ENCODE measurements at regions not wholly inside any gene's neighbourhood (a gene's known extent, or its start where the extent isn't known, plus 50 kb on each side); places are given as distances from the start of the nearest gene placed in this dataset.

DNA sequence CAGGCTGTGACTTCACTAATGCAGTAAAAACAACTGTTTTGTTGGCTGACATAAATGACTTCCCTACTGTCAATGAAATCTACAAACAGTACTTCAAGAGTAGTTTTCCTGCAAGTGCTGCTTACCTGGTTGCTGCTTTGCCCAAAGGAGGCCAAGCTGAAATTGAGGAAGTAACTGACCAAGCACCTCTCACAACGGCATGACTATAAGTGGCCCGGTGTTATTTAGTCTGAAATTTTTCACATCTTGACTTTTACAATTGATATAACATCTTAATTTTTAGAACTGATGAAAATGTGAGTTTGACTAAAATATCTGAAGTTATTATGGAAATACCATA lies 274.9 kb upstream of the NR5A2 start:
- Histone ChIP-seq H3K36me3 (ENCODE audit: low read depth) (no peaks in the 10 kb centered on the region), H3K4me3 (ENCODE audit: severe bottlenecking) (no peak overlapping the region), H3K27me3 (ENCODE audit: insufficient read depth, poor library complexity, severe bottlenecking) (no peaks in the 10 kb centered on the region), H3K9me3 (ENCODE audit: severe bottlenecking) (peaks cover 11% of the 10 kb centered on the region), H3K4me1 (ENCODE audit: insufficient read depth, poor library complexity, severe bottlenecking) (peaks cover 4% of the 10 kb centered on the region), H3K27ac (ENCODE audit: poor library complexity, severe bottlenecking) (no peak overlapping the region)
- ATAC-seq (ENCODE audit: low read depth) (no peak), DNase-seq (ENCODE audit: low spot score) (no peak)
- TF ChIP-seq, protein P1, sequence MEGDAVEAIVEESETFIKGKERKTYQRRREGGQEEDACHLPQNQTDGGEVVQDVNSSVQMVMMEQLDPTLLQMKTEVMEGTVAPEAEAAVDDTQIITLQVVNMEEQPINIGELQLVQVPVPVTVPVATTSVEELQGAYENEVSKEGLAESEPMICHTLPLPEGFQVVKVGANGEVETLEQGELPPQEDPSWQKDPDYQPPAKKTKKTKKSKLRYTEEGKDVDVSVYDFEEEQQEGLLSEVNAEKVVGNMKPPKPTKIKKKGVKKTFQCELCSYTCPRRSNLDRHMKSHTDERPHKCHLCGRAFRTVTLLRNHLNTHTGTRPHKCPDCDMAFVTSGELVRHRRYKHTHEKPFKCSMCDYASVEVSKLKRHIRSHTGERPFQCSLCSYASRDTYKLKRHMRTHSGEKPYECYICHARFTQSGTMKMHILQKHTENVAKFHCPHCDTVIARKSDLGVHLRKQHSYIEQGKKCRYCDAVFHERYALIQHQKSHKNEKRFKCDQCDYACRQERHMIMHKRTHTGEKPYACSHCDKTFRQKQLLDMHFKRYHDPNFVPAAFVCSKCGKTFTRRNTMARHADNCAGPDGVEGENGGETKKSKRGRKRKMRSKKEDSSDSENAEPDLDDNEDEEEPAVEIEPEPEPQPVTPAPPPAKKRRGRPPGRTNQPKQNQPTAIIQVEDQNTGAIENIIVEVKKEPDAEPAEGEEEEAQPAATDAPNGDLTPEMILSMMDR (IDR thresholded peaks at IDR 0.05; ENCODE audit: poor library complexity, severe bottlenecking), result no peak

GRCh38 chr1:199753513-199753912 lies 274.0 kb upstream of the NR5A2 start:
- Histone ChIP-seq H3K36me3 (ENCODE audit: low read depth) (no peaks in the 10 kb centered on the region), H3K4me3 (ENCODE audit: severe bottlenecking) (no peak overlapping the region), H3K27me3 (ENCODE audit: insufficient read depth, poor library complexity, severe bottlenecking) (no peaks in the 10 kb centered on the region), H3K9me3 (ENCODE audit: severe bottlenecking) (peaks cover 11% of the 10 kb centered on the region), H3K27ac (ENCODE audit: poor library complexity, severe bottlenecking) (no peak overlapping the region), H3K4me1 (ENCODE audit: insufficient read depth, poor library complexity, severe bottlenecking) (peaks cover 10% of the 10 kb centered on the region)
- TF ChIP-seq, protein P1 (IDR thresholded peaks at IDR 0.05; ENCODE audit: poor library complexity, severe bottlenecking), result no peak
- ATAC-seq (ENCODE audit: low read depth), result no peak
- no peak for DNase-seq (ENCODE audit: low spot score)

- Histone ChIP-seq H3K9me3 (ENCODE audit: severe bottlenecking) (peaks cover 11% of the 10 kb centered on the region), H3K4me1 (ENCODE audit: insufficient read depth, poor library complexity, severe bottlenecking) (peaks cover 26% of the 10 kb centered on the region), H3K4me3 (ENCODE audit: severe bottlenecking) (no peak overlapping the region), H3K36me3 (ENCODE audit: low read depth) (no peaks in the 10 kb centered on the region), H3K27me3 (ENCODE audit: insufficient read depth, poor library complexity, severe bottlenecking) (no peaks in the 10 kb centered on the region), H3K27ac (ENCODE audit: poor library complexity, severe bottlenecking) (no peak overlapping the region)
- ATAC-seq (ENCODE audit: low read depth), result no peak
- DNase-seq (ENCODE audit: low spot score), result no peak
- TF ChIP-seq, protein P1 (IDR thresholded peaks at IDR 0.05; ENCODE audit: poor library complexity, severe bottlenecking), result no peak
Observed at GRCh38 chr1:199756066-199756465, 271.4 kb upstream of the NR5A2 start.

GRCh38 chr1:199758626-199759255 lies 268.8 kb upstream of the NR5A2 start:
- H3K27me3 ChIP-seq (ENCODE audit: insufficient read depth, poor library complexity, severe bottlenecking), result no peaks in the 10 kb centered on the region
- TF ChIP-seq, protein P1 (IDR thresholded peaks at IDR 0.05; ENCODE audit: poor library complexity, severe bottlenecking), result no peak
- H3K4me3 ChIP-seq (ENCODE audit: severe bottlenecking), result no peak overlapping the region
- no peaks in the 10 kb centered on the region for H3K36me3 ChIP-seq (ENCODE audit: low read depth)
- H3K27ac ChIP-seq (ENCODE audit: poor library complexity, severe bottlenecking), result peak overlapping the region; percentile 95
- no peaks in the 10 kb centered on the region for H3K9me3 ChIP-seq (ENCODE audit: severe bottlenecking)
- peak; percentile 28; the same call in 2 of the 3 replicates for ATAC-seq (ENCODE audit: low read depth)
- peaks cover 26% of the 10 kb centered on the region for H3K4me1 ChIP-seq (ENCODE audit: insufficient read depth, poor library complexity, severe bottlenecking)
- no peak for DNase-seq (ENCODE audit: low spot score)

DNA sequence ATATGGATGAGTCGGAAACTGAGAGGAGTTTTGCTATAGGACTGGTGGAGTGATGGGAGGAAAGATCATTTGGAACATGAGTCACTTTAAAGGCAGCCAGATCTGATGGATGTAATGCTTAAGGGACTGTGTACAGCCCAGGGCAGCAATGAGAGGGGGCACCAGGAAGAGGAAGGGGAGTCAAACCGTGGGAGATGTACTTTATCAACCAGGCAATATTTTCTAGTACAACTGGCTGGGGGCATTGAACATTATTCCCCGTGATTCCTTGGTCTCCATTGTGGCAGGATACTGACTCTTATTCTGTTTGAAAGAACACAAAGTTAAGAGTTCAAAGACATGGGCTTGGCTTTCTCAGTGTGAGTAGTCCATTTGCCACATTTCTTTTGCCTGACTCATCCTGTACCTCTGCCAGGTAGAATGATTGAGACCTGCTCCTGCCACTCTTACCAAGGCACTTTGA lies 268.2 kb upstream of the NR5A2 start:
- TF ChIP-seq, protein P1 (IDR thresholded peaks at IDR 0.05; ENCODE audit: poor library complexity, severe bottlenecking), result no peak
- Histone ChIP-seq H3K4me3 (ENCODE audit: severe bottlenecking) (no peak overlapping the region), H3K27me3 (ENCODE audit: insufficient read depth, poor library complexity, severe bottlenecking) (no peaks in the 10 kb centered on the region), H3K4me1 (ENCODE audit: insufficient read depth, poor library complexity, severe bottlenecking) (peaks cover 26% of the 10 kb centered on the region), H3K9me3 (ENCODE audit: severe bottlenecking) (no peaks in the 10 kb centered on the region), H3K36me3 (ENCODE audit: low read depth) (no peaks in the 10 kb centered on the region), H3K27ac (ENCODE audit: poor library complexity, severe bottlenecking) (peak overlapping the region; percentile 95)
- ATAC-seq (ENCODE audit: low read depth), result peak; percentile 99
- DNase-seq (ENCODE audit: low spot score), result no peak
